ENCODE measurements at regions not wholly inside any gene's neighbourhood (a gene's known extent, or its start where the extent isn't known, plus 50 kb on each side); places are given as distances from the start of the nearest gene placed in this dataset.

- WGBS, 2 donors: 69% methylated on average over 2 of the region's 2 CpGs
Observed at GRCh38 chr14:21991130-21991529, 317.5 kb upstream of the OR4E1 start.

DNA sequence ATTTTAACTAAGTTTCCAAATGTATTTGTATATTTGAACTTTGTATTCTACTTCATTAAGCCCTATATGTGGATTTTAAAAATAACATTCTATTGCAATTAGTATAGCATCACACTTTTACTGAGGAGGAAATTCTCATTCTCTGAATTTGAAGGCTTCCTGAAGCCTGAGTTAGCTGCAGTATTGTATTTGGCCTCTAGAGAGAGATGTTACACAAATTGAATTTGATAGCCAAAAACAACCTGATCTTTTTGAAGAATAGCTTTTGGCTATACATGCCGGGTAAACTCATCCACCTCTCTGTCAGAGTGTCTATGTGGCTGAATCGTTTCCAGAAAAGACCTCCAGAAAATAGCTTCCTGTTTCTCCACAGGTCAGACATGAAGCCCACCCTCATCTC, 316.5 kb upstream of the OR4E1 start:
- DNase-seq (no peak), ATAC-seq (ENCODE audit: low FRiP score in 2 of 2) (no peak)
- Histone ChIP-seq H3K9me3 (no peaks in the 10 kb centered on the region), H3K36me3 (no peaks in the 10 kb centered on the region), H3K27ac (no peak overlapping the region), H3K27me3 (no peaks in the 10 kb centered on the region), H3K4me1 (no peaks in the 10 kb centered on the region), H3K4me3 (no peak overlapping the region)
- TF ChIP-seq POLR2AphosphoS5 (IDR thresholded peaks at IDR 0.05) (no peak), EP300 (IDR thresholded peaks at IDR 0.05) (no peak), CTCF (IDR thresholded peaks at IDR 0.05) (peak in 3 of 6 experiments; percentile 19 to 43 (median 35))
- 0 to 22% methylated on average over 2 of the region's 2 CpGs for WGBS, 2 donors

More at GRCh38 chr14:21991130-21991529, 317.5 kb upstream of the OR4E1 start:
- DNase-seq (no peak), ATAC-seq (ENCODE audit: low FRiP score in 2 of 2) (no peak)
- TF ChIP-seq CTCF (IDR thresholded peaks at IDR 0.05) (no peak), POLR2AphosphoS5 (IDR thresholded peaks at IDR 0.05) (no peak), POLR2A (IDR thresholded peaks at IDR 0.05) (no peak), EP300 (IDR thresholded peaks at IDR 0.05) (no peak)
- H3K4me3 ChIP-seq: no peak overlapping the region
- H3K27ac ChIP-seq: no peak overlapping the region
- no peaks in the 10 kb centered on the region for H3K27me3 ChIP-seq
- no peaks in the 10 kb centered on the region for H3K4me1 ChIP-seq
- H3K9me3 ChIP-seq: no peaks in the 10 kb centered on the region
- no peaks in the 10 kb centered on the region for H3K36me3 ChIP-seq

- Histone ChIP-seq H3K9me3 (no peaks in the 10 kb centered on the region), H3K27ac (no peak overlapping the region), H3K4me3 (no peak overlapping the region), H3K27me3 (no peaks in the 10 kb centered on the region), H3K4me1 (no peaks in the 10 kb centered on the region), H3K36me3 (no peaks in the 10 kb centered on the region)
- DNase-seq (no peak), ATAC-seq (ENCODE audit: low FRiP score in 2 of 2) (no peak)
- WGBS, 2 donors: 77 to 92% methylated on average over 7 of the region's 7 CpGs
- TF ChIP-seq POLR2A (IDR thresholded peaks at IDR 0.05) (no peak), CTCF (IDR thresholded peaks at IDR 0.05) (no peak), EP300 (IDR thresholded peaks at IDR 0.05) (no peak), POLR2AphosphoS5 (IDR thresholded peaks at IDR 0.05) (no peak)
Observed at GRCh38 chr14:21989090-21989489, 315.5 kb upstream of the OR4E1 start.

DNA sequence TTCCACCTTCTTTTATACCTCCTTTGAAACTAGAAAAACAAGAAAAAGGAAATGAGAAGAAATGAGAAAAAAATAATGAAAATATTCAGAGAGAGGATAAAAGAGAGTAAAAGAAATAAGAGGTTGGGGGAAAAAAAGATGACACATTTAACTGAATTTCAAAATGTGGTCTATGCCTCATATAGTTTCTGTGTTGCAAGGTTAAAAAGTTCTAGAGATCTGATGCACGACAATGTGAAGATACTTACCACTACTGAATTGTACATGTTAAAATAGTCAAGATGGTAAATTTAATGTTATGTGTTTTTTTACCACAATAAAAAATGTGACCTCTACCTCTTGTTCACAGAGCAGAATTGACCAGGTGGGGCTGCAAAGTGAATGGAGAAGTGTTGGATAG, 314.8 kb upstream of the OR4E1 start:
- WGBS, 2 donors: 90 to 94% methylated on average over 1 of the region's 1 CpG
- Histone ChIP-seq H3K27ac (no peak overlapping the region), H3K27me3 (no peaks in the 10 kb centered on the region), H3K9me3 (no peaks in the 10 kb centered on the region), H3K36me3 (no peaks in the 10 kb centered on the region), H3K4me1 (no peaks in the 10 kb centered on the region), H3K4me3 (no peak overlapping the region)
- no peak for TF ChIP-seq CTCF (IDR thresholded peaks at IDR 0.05)
- no peak for TF ChIP-seq EP300 (IDR thresholded peaks at IDR 0.05)
- no peak for TF ChIP-seq POLR2A (IDR thresholded peaks at IDR 0.05)
- no peak for TF ChIP-seq POLR2AphosphoS5 (IDR thresholded peaks at IDR 0.05)
- ATAC-seq (ENCODE audit: low FRiP score in 2 of 2) (no peak), DNase-seq (no peak)

GRCh38 chr14:21987937-21988336, 314.3 kb upstream of the OR4E1 start:
- no peaks in the 10 kb centered on the region for H3K9me3 ChIP-seq
- WGBS, 2 donors: 29 to 30% methylated on average over 3 of the region's 3 CpGs
- H3K27me3 ChIP-seq: no peaks in the 10 kb centered on the region
- H3K36me3 ChIP-seq: no peaks in the 10 kb centered on the region
- TF ChIP-seq POLR2A (IDR thresholded peaks at IDR 0.05) (no peak), CTCF (IDR thresholded peaks at IDR 0.05) (no peak), EP300 (IDR thresholded peaks at IDR 0.05) (no peak), POLR2AphosphoS5 (IDR thresholded peaks at IDR 0.05) (no peak)
- no peaks in the 10 kb centered on the region for H3K4me1 ChIP-seq
- no peak overlapping the region for H3K27ac ChIP-seq
- no peak overlapping the region for H3K4me3 ChIP-seq
- DNase-seq (no peak), ATAC-seq (ENCODE audit: low FRiP score in 2 of 2) (no peak)

All from upper lobe of left lung (tissue), 6 donors.